GM13977 (cell line): ENCODE measurements at regions not wholly inside any gene's neighbourhood (a gene's known extent, or its start where the extent isn't known, plus 50 kb on each side); places are given as distances from the start of the nearest gene placed in this dataset.
"Not testable (repeated sequence)": the region's sequence is repeated elsewhere in the genome, so short reads cannot be mapped to it uniquely, and the experiment has no call there.

Experiments
- DNase-seq: peaks from one replicate; pipeline ENCODE4 v3.0.0; 2012; ENCODE audit warnings: low spot score
- CTCF ChIP-seq: IDR thresholded peaks from 2 replicates; pipeline ENCODE4 v1.5.1; 2012; ENCODE audit warnings: mild to moderate bottlenecking, control low read depth; ENCODE audit not compliant: insufficient read depth; ENCODE audit errors: extremely low read depth, missing control alignments
- in situ Hi-C: fragments of 300-500 bp; cut with MboI; formaldehyde crosslinking; loops from one replicate; pipeline ENCODE4 v1.12.0; 2022; ENCODE audit warnings: low sequenced_read_pairs, low pct_unique_long_range_greater_than_20kb, mixed read lengths, inconsistent platforms; ENCODE audit not compliant: unreplicated experiment

- no peak for DNase-seq
- in situ Hi-C loops, result no loop called here
- no peak for TF ChIP-seq CTCF
Measured at GRCh38 chr15:67937153-67937761, 97.4 kb upstream of the RNU6-1 start.

DNA sequence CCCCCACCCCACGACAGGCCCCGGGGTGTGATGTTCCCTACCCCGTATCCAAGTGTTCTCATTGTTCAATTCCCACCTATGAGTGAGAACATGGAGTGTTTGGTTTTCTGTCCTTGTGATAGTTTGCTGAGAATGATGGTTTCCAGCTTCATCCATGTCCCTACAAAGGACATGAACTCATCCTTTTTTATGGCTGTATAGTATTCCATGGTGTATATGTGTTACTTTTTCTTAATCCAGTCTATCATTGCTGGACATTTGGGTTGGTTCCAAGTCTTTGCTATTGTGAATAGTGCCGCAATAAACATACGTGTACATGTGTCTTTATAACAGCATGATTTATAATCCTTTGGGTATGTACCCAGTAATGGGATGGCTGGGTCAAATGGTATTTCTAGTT is 99.3 kb upstream of the RNU6-1 start:
- DNase-seq, in situ Hi-C loops: not testable (repeated sequence)

- DNase-seq, in situ Hi-C loops: not testable (repeated sequence)
Measured at GRCh38 chr15:67939588-67940323, 99.9 kb upstream of the RNU6-1 start.

- TF ChIP-seq CTCF, result no peak
- in situ Hi-C loops, result no loop called here
- no peak for DNase-seq
Measured at GRCh38 chr15:67940324-67940719, 100.5 kb upstream of the RNU6-1 start.

- TF ChIP-seq CTCF, result no peak
- no peak for DNase-seq
- in situ Hi-C loops, result no loop called here
Measured at GRCh38 chr15:67941648-67942310, 101.9 kb upstream of the RNU6-1 start.

- no peak for TF ChIP-seq CTCF
- no peak for DNase-seq
- in situ Hi-C loops, result no loop called here
Measured at GRCh38 chr15:67943475-67943874, 103.6 kb upstream of the RNU6-1 start.

GRCh38 chr15:67944010-67944641 is 104.3 kb upstream of the RNU6-1 start:
- in situ Hi-C loops, result no loop called here
- TF ChIP-seq CTCF, result no peak
- no peak for DNase-seq
